ENCODE measurements at regions not wholly inside any gene's neighbourhood (a gene's known extent, or its start where the extent isn't known, plus 50 kb on each side); places are given as distances from the start of the nearest gene placed in this dataset.

DNA sequence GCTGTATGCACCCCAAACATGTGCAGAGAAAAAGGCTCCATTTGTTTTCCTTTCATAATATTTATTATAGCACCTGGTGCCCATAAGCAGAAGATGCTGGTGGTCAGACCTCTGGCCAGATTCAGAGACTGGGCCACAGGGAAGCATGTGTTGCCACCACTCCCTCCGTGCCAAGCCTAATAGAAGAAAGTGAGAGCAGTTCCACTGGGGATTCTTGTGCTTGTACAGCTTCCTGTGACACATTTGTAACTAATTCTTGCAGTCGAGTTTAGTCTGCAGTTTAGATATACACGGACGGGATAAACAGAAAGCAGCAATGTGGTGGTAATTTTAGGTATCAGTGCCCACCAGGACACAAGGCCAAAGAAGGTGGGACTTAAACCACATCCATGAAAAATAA, 135.4 kb upstream of the PIEZO2 start:
- TF ChIP-seq, protein P1, sequence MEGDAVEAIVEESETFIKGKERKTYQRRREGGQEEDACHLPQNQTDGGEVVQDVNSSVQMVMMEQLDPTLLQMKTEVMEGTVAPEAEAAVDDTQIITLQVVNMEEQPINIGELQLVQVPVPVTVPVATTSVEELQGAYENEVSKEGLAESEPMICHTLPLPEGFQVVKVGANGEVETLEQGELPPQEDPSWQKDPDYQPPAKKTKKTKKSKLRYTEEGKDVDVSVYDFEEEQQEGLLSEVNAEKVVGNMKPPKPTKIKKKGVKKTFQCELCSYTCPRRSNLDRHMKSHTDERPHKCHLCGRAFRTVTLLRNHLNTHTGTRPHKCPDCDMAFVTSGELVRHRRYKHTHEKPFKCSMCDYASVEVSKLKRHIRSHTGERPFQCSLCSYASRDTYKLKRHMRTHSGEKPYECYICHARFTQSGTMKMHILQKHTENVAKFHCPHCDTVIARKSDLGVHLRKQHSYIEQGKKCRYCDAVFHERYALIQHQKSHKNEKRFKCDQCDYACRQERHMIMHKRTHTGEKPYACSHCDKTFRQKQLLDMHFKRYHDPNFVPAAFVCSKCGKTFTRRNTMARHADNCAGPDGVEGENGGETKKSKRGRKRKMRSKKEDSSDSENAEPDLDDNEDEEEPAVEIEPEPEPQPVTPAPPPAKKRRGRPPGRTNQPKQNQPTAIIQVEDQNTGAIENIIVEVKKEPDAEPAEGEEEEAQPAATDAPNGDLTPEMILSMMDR (IDR thresholded peaks at IDR 0.05; ENCODE audit: insufficient read depth, low read depth, low read length, missing control alignments) = no peak
- no peak overlapping the region for H3K4me3 ChIP-seq (ENCODE audit: low read depth, low read length)
- DNase-seq (ENCODE audit: low read depth) = no peak

DNA sequence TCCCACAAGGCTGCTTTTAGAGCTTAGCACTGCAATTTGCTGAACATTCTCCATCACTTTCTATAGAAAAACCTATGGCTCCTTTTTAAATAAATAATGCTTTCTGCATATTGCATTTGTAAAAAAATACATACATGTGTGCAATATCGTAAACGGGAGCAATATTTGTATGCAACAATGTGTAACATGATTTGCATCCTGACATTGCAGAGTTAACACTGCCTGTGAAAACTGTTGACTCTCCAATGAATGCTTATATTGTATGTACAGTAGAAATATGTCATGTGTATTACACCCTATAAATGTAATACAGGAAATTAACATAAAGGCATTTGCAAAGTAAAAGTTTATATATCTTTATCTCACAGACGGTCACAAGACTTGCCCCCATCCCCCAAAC, 135.0 kb upstream of the PIEZO2 start:
- no peak overlapping the region for H3K4me3 ChIP-seq (ENCODE audit: low read depth, low read length)
- TF ChIP-seq, protein P1 (IDR thresholded peaks at IDR 0.05; ENCODE audit: insufficient read depth, low read depth, low read length, missing control alignments) = no peak
- no peak for DNase-seq (ENCODE audit: low read depth)

DNA sequence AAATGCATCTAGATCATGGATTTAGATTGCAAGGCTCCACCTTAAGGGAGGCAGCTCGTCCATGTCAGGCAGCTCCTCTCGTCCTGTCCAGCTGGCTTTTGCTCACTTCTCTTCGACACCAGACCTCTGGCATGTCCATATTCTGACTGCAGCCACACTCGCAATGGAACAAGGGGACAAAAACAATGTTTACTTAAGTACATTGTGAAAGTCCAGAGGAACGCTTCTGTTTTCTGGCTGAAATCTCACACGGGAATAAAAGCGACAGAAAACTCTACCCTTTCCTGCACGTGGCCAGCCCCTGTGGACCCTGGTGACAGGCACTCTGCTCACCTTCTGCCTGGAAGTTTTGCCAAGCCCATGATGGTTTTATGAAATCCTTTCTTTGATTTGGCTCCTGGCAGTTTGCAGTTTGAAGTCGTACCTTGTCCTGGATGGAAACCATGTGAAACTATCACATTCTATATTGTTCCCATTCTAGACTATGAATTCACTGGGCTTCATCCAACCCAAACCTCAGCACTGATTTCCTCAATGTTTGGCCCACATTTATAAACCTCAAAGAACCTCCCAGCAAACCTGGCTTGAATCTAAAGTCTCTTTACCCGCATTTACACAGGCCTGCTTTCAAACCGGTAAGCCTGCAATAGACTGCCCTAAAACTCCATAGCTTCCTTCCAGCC, 134.3 kb upstream of the PIEZO2 start:
- H3K4me3 ChIP-seq (ENCODE audit: low read depth, low read length) = no peak overlapping the region
- TF ChIP-seq, protein P1 (IDR thresholded peaks at IDR 0.05; ENCODE audit: insufficient read depth, low read depth, low read length, missing control alignments) = no peak
- no peak for DNase-seq (ENCODE audit: low read depth)

DNA sequence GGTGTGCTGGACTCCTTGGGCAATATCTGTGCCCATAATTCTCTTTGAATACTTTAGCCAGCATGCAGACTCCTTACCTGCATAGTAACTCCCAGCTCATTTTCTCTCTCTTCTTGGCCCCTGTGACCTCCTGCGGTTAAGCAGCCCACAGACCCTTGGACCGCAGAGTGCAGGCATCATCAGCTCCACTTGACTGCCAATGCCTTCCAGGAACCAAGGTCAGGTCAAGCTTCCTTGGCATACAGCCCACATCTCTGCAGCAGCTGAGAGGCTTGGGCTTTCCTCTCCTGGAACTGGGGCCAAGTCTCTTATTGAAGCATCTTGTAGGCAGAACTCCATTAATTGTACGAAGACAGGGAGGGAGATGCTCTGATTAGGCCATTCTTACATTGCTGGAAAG, 130.1 kb upstream of the PIEZO2 start:
- TF ChIP-seq, protein P1 (IDR thresholded peaks at IDR 0.05; ENCODE audit: insufficient read depth, low read depth, low read length, missing control alignments) = no peak
- H3K4me3 ChIP-seq (ENCODE audit: low read depth, low read length) = no peak overlapping the region
- no peak for DNase-seq (ENCODE audit: low read depth)

DNA sequence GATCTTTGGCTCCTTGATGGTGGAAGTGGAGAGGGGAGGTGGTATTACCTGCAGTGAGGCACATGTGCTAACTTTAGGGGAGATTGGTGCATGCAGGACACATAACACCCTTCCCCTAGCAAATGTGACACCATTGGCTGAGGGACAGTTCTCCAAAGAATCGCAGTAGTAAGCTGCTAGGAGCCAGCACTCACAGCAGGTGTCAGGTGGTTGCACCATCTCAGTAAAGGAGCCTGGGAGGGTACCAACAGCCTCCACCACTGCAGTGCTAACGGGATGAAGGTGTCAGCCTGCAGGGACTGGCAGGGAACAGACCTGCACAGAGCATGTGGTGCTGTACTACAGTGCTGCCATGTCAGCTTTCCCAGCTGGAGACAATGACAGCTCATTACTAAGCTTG, 127.3 kb upstream of the PIEZO2 start:
- DNase-seq (ENCODE audit: low read depth) = no peak

DNA sequence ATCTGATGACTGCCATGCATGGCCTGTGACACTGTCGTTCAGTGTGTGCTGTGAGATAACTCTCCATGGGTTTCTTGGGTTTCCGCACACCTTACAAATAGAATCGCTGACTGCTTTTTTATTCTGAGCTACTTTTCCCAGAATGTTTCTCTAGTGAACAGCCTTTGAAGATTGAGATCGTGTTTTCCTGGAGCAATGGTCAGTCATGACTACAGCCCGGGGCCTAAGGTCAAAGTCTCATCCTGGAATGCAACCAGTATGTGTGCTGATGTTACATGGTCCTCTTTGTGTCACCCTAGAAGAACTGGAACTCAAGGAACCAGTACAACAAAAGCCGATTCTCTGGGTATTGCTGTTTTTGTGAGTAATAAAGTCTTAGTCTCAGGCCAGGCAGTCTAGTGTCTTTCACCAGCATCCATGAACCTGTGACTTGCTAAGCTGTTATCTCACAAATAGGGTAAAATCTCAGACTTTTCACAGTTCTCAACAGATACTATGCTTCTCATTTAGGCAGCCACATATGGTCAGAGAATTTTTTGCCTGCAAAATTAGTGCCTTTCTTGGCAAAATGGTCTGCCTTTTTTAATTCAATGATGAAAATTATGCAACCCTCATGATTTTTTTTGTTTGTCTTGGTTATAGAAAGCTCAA, 124.9 kb upstream of the PIEZO2 start:
- TF ChIP-seq, protein P1 (IDR thresholded peaks at IDR 0.05; ENCODE audit: insufficient read depth, low read depth, low read length, missing control alignments) = no peak

More for the DNA sequence above, 127.3 kb upstream of the PIEZO2 start:
- no peak overlapping the region for H3K4me3 ChIP-seq (ENCODE audit: low read depth, low read length)
- TF ChIP-seq, protein P1 (IDR thresholded peaks at IDR 0.05; ENCODE audit: insufficient read depth, low read depth, low read length, missing control alignments) = no peak

More for the DNA sequence above, 124.9 kb upstream of the PIEZO2 start:
- no peak for DNase-seq (ENCODE audit: low read depth)
- no peak overlapping the region for H3K4me3 ChIP-seq (ENCODE audit: low read depth, low read length)
